ENCODE measurements at regions not wholly inside any gene's neighbourhood (a gene's known extent, or its start where the extent isn't known, plus 50 kb on each side); places are given as distances from the start of the nearest gene placed in this dataset.

DNA sequence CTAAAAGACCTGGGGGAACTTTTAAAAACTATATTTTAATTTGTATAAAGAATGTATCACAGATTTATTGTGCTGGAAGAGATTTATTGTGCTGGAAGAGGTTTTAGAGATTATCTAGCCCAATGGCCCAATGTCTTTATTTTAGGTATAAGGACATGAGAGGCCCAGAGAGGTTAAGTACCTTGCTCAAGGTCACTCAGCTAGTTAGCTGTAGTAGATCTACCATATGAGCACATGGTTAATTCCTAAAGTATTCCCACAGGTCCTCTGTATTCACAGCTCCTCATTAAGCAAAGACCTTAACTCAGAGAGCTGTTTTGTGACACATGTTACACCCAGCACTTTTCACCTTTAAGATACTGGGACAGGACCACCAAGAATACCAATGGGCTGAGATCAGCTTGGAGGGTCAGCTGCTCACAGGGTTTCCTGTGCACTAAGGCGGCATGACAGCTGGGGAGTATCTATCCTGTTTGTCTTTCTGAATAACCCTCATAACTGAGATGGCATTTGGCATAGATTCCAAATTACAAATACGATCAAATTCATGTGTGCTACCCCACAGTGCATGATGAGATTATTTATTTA lies 143.1 kb upstream of the TBL1XR1 start:
- no peak overlapping the region for H3K4me3 ChIP-seq (ENCODE audit: low read length)
- no peak overlapping the region for H2AFZ ChIP-seq (ENCODE audit: low read length)
- no peaks in the 10 kb centered on the region for H3K79me2 ChIP-seq (ENCODE audit: low read length)
- no peaks in the 10 kb centered on the region for H3K9me3 ChIP-seq (replicated peaks; ENCODE audit: insufficient read depth, low read length)
- H3K36me3 ChIP-seq (replicated peaks; ENCODE audit: insufficient read depth, low read length) = no peaks in the 10 kb centered on the region
- no peaks in the 10 kb centered on the region for H3K9me2 ChIP-seq (replicated peaks; ENCODE audit: insufficient read depth, low read length)
- H3F3A ChIP-seq (ENCODE audit: insufficient read depth, low read length) = peaks cover 9% of the 10 kb centered on the region; the same call in 1 of the 2 replicates
- no peaks in the 10 kb centered on the region for H4K20me1 ChIP-seq (ENCODE audit: insufficient read depth, low read length)
- H3K9ac ChIP-seq (ENCODE audit: low read length) = no peak overlapping the region
- H3K27me3 ChIP-seq (replicated peaks; ENCODE audit: insufficient read depth, low read length) = no peaks in the 10 kb centered on the region
- H3K27ac ChIP-seq (ENCODE audit: low read length) = no peak overlapping the region
- H3K4me1 ChIP-seq (ENCODE audit: low read length) = peaks cover 37% of the 10 kb centered on the region
- H3K4me2 ChIP-seq (ENCODE audit: low read depth, low read length) = no peak overlapping the region
- TF ChIP-seq CTCF (IDR thresholded peaks at IDR 0.05; ENCODE audit: low read length) = no peak
- no peak for TF ChIP-seq EZH2 (optimal IDR thresholded peaks at IDR 0.05; ENCODE audit: low read depth, low read length)
- no peak for TF ChIP-seq EZH2phosphoT487 (IDR thresholded peaks at IDR 0.05; ENCODE audit: low read length)
- no peak for DNase-seq

GRCh38 chr3:177341736-177342419 lies 144.6 kb upstream of the TBL1XR1 start:
- H3K27me3 ChIP-seq (replicated peaks; ENCODE audit: insufficient read depth, low read length) = no peaks in the 10 kb centered on the region
- H3K4me3 ChIP-seq (ENCODE audit: low read length) = no peak overlapping the region
- no peak overlapping the region for H3K4me2 ChIP-seq (ENCODE audit: low read depth, low read length)
- H3K9ac ChIP-seq (ENCODE audit: low read length) = no peak overlapping the region
- no peak overlapping the region for H2AFZ ChIP-seq (ENCODE audit: low read length)
- peaks cover 9% of the 10 kb centered on the region; the same call in 1 of the 2 replicates for H3F3A ChIP-seq (ENCODE audit: insufficient read depth, low read length)
- H3K9me2 ChIP-seq (replicated peaks; ENCODE audit: insufficient read depth, low read length) = no peaks in the 10 kb centered on the region
- H3K27ac ChIP-seq (ENCODE audit: low read length) = no peak overlapping the region
- H3K79me2 ChIP-seq (ENCODE audit: low read length) = no peaks in the 10 kb centered on the region
- H3K36me3 ChIP-seq (replicated peaks; ENCODE audit: insufficient read depth, low read length) = no peaks in the 10 kb centered on the region
- H3K9me3 ChIP-seq (replicated peaks; ENCODE audit: insufficient read depth, low read length) = no peaks in the 10 kb centered on the region
- TF ChIP-seq EZH2 (optimal IDR thresholded peaks at IDR 0.05; ENCODE audit: low read depth, low read length) = no peak
- no peak for TF ChIP-seq CTCF (IDR thresholded peaks at IDR 0.05; ENCODE audit: low read length)
- TF ChIP-seq EZH2phosphoT487 (IDR thresholded peaks at IDR 0.05; ENCODE audit: low read length) = no peak
- peaks cover 48% of the 10 kb centered on the region for H3K4me1 ChIP-seq (ENCODE audit: low read length)
- no peak for DNase-seq
- no peaks in the 10 kb centered on the region for H4K20me1 ChIP-seq (ENCODE audit: insufficient read depth, low read length)

DNA sequence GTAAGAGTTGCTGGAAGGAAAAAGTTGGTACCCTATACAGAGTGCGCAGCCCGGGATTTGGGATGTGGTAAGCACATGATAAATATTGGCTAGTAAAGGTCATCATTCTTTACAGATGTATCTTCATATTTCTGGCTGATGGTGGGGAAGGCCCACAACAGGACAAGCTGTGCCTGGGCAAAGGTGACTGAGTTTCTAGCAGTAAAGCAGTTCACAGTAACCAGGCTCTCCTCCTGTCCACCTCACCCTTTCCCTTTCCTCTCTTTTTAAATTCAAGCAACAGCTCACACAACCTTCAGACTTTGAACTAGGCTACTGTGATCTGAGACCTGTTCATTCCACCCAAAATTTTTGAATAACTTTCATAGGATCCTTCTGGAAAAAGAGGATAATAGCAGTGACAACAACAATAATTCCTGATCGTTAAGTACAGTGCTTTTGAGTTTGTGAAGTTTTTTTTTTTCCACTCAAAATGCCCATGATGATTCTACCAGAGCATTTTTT lies 145.9 kb upstream of the TBL1XR1 start:
- H3F3A ChIP-seq (ENCODE audit: insufficient read depth, low read length) = peaks cover 9% of the 10 kb centered on the region; the same call in 1 of the 2 replicates
- H3K4me3 ChIP-seq (ENCODE audit: low read length) = no peak overlapping the region

More for the DNA sequence above, 145.9 kb upstream of the TBL1XR1 start:
- Histone ChIP-seq H3K79me2 (ENCODE audit: low read length) (no peaks in the 10 kb centered on the region), H2AFZ (ENCODE audit: low read length) (no peak overlapping the region), H3K4me2 (ENCODE audit: low read depth, low read length) (no peak overlapping the region), H3K27ac (ENCODE audit: low read length) (no peak overlapping the region), H3K27me3 (replicated peaks; ENCODE audit: insufficient read depth, low read length) (no peaks in the 10 kb centered on the region), H4K20me1 (ENCODE audit: insufficient read depth, low read length) (no peaks in the 10 kb centered on the region), H3K9me3 (replicated peaks; ENCODE audit: insufficient read depth, low read length) (no peaks in the 10 kb centered on the region), H3K9me2 (replicated peaks; ENCODE audit: insufficient read depth, low read length) (no peaks in the 10 kb centered on the region), H3K4me1 (ENCODE audit: low read length) (peaks cover 39% of the 10 kb centered on the region), H3K9ac (ENCODE audit: low read length) (no peak overlapping the region), H3K36me3 (replicated peaks; ENCODE audit: insufficient read depth, low read length) (no peaks in the 10 kb centered on the region)
- DNase-seq = no peak
- TF ChIP-seq EZH2 (optimal IDR thresholded peaks at IDR 0.05; ENCODE audit: low read depth, low read length) = no peak
- TF ChIP-seq EZH2phosphoT487 (IDR thresholded peaks at IDR 0.05; ENCODE audit: low read length) = no peak
- TF ChIP-seq CTCF (IDR thresholded peaks at IDR 0.05; ENCODE audit: low read length) = no peak

Measured in MM.1S (cell line).